GM12872 (cell line): ENCODE measurements at regions not wholly inside any gene's neighbourhood (a gene's known extent, or its start where the extent isn't known, plus 50 kb on each side); places are given as distances from the start of the nearest gene placed in this dataset.

Source experiments
- CTCF ChIP-seq: IDR thresholded peaks from 3 replicates; pipeline ENCODE4 v1.5.1; 2011; ENCODE audit warnings: low read depth, mild to moderate bottlenecking, low read length, moderate library complexity; ENCODE audit not compliant: insufficient read depth

DNA sequence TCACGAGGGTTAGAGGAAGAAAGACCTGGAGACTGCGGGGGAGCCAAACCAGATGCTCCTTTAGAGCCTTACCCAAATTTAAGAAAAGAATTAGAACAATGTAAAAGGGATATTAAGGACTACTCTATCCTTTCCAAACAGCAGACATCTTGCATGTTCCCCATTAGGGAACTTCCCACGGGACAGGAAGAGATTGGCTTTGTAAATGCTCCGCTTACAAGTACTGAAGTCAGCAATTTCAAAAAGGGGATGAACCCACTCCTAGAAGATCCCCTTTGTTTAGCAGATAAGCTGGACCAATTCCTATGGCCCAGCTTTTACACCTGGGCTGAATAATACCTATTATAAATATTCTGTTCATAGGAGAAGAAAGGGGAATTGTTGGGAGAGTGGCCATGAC, 74.2 kb downstream of the APOBEC1 start:
- TF ChIP-seq CTCF: no peak

GRCh38 chr12:7588742-7589329, 76.9 kb downstream of the APOBEC1 start:
- peak; percentile 70 for TF ChIP-seq CTCF

GRCh38 chr12:7583471-7583870, 79.9 kb upstream of the CD163 start:
- no peak for TF ChIP-seq CTCF

- TF ChIP-seq CTCF: no peak
Measured at GRCh38 chr12:7582796-7583195, 79.2 kb upstream of the CD163 start.

DNA sequence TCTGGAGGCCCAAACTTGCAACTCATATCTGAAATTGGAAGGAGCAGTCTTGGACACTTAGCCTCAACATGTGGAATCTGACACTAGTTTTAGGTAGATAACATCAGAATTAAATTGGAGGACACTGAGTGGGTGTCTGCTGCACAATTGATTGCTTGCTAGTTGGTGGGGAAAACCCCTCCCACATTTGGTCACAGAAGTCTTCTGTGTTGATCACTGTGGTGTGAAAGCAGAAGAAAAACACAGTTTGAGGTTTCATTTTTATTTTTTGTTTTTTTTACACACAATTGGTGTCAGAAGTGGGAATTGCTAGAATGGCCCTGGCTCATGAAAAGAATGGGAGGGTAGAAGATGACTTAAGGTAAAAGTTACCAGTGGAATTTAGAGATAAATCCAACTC, 78.0 kb upstream of the CD163 start:
- no peak for TF ChIP-seq CTCF

GRCh38 chr12:7581046-7581445, 77.5 kb upstream of the CD163 start:
- no peak for TF ChIP-seq CTCF

DNA sequence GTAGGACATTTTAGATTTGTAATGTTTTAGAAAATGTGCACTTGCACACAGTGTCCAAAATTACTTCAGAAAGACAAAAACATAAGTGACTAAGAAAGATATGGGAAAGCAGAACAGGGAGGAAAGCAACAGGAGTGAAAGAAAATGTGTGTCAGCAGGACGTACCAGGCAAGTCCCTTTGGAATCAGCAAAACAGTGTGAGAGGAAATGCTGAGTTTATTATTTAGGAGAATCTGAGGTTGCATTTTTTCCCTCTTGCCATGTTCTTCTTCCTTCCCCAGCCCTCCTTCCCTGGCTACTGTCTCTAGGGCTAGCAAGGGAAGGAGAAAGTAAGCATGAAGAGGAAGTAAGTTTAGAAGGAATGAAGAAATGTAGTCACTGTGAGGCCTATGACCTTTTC, 67.7 kb upstream of the CD163 start:
- no peak for TF ChIP-seq CTCF
